Fibroblast of lung (primary cell): ENCODE measurements at regions not wholly inside any gene's neighbourhood (a gene's known extent, or its start where the extent isn't known, plus 50 kb on each side); places are given as distances from the start of the nearest gene placed in this dataset.

Experiments used
- EZH2 ChIP-seq: IDR thresholded peaks from 2 replicates; pipeline ENCODE4 v1.5.1; 2012; ENCODE audit warnings: low read length, control low read depth, mild to moderate bottlenecking; ENCODE audit errors: missing control alignments
- TF ChIP-seq, protein P1 (sequence below), 2 donors: IDR thresholded peaks in 1 of 2; conservative IDR thresholded peaks in 1 of 2; 1 replicate in 1 of 2; 2 replicates in 1 of 2; pipeline ENCODE4 v1.5.1; 2011 to 2012; ENCODE audit warnings: low read length in 2 of 2, control low read depth in 1 of 2, inconsistent platforms in 1 of 2, low read depth in 1 of 2, mild to moderate bottlenecking in 1 of 2

DNA sequence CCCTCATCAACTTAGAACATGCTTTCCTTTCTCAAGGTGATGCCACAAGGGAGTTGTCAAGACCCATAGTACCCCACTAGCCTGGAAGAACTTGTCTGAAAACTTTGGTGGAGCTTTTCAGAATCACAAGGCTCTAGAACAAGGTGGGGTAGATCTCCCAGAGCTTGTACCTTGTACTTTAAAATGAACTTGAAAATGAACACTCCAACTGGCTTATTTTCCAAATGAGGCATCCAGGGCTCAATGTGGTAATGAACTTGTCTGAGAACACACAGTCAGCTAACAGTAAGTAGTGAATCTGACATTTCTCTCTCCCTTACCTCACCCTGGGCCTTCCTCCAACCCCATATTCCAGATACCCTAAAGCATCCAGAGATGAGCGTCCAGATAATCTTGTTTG lies 81.8 kb upstream of the THBS1 start:
- TF ChIP-seq, protein P1, sequence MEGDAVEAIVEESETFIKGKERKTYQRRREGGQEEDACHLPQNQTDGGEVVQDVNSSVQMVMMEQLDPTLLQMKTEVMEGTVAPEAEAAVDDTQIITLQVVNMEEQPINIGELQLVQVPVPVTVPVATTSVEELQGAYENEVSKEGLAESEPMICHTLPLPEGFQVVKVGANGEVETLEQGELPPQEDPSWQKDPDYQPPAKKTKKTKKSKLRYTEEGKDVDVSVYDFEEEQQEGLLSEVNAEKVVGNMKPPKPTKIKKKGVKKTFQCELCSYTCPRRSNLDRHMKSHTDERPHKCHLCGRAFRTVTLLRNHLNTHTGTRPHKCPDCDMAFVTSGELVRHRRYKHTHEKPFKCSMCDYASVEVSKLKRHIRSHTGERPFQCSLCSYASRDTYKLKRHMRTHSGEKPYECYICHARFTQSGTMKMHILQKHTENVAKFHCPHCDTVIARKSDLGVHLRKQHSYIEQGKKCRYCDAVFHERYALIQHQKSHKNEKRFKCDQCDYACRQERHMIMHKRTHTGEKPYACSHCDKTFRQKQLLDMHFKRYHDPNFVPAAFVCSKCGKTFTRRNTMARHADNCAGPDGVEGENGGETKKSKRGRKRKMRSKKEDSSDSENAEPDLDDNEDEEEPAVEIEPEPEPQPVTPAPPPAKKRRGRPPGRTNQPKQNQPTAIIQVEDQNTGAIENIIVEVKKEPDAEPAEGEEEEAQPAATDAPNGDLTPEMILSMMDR (conservative IDR thresholded peaks at IDR 0.05 in 1 of 2, IDR thresholded peaks at IDR 0.05 in 1 of 2; ENCODE audit: low read depth in 1 of 2, low read length in 2 of 2) = no peak
- no peak for TF ChIP-seq EZH2
